NCI-H446 treated with DMSO at 0.1 percent for 48 hours (cell line): ENCODE measurements at regions not wholly inside any gene's neighbourhood (a gene's known extent, or its start where the extent isn't known, plus 50 kb on each side); places are given as distances from the start of the nearest gene placed in this dataset.
"Not testable (repeated sequence)": the region's sequence is repeated elsewhere in the genome, so short reads cannot be mapped to it uniquely, and the experiment has no call there.

Experiments
- DNase-seq: peaks from one replicate; lab custom pipeline; 2025; lab: John Stamatoyannopoulos, UW

DNA sequence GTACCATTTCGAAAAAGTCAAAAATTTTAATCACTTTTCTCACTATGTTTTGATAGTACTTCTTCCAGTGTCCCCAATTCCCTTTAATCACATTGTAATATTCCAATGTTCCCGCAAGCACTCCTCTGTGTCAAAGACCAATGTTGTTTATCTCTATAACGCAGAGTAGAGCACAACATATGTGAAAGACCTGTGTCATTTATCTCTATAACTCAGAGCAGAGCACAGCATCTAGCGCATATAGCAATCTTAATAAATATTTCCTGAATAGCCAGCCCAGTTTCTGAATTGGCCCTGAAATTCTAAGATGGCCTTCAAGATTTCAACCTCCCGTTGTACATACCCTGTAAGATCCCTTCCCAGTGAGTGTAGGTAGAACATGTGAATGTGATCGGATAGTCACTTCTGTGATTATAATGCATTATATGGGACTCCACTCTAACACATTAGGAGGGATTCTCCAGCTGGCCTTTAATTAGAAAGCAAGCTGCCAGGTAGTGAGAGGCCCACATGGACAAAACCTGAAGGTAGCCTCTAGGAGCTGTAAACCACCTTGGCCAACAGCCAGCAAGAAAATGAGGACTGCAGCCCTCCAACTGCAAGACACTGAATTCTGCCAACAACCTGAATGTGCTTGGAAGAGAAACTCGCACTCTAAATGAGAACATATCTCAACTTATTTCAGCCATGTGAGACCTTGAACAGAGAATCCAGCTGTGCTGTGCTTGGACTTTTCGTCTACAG lies 238.8 kb upstream of the SYT10 start:
- DNase-seq = no peak

GRCh38 chr12:33690562-33690961 lies 250.9 kb upstream of the SYT10 start:
- no peak for DNase-seq

DNA sequence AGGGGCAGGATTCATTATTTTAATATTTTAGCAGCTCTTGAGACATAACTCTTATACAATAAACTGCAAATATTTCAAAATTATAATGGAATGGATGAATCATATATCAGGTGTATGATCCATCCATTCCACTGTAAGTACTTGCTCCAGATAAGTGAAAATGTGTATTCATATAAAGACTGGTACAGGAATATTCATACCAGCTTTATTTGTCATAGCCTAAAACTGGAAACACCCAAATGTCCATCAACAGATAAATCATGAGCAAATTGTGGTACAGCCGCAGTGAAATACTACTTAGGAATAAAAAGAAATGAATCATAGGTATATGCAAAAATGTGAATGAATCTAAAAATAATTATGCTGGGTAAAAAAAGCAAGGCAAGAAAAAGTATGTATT lies 263.6 kb upstream of the SYT10 start:
- DNase-seq = no peak

DNA sequence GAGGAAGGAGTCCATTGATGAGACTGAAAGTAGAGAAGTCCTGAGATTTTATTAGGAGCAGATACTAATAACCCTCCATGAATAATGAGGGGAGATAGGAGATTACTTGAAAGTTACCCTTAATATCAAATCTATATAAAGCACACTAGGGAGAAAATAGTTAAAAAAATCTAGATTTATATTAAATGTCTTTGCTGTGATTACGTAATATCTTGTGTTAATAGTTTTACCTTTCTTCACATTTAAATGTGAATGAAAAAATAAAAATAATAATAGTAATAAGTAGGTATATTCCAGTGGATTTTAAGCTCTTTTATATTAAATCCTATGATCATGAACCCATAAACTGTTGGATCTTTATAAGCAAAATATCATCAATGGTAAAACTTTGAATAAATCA lies 267.3 kb upstream of the SYT10 start:
- DNase-seq = no peak

DNA sequence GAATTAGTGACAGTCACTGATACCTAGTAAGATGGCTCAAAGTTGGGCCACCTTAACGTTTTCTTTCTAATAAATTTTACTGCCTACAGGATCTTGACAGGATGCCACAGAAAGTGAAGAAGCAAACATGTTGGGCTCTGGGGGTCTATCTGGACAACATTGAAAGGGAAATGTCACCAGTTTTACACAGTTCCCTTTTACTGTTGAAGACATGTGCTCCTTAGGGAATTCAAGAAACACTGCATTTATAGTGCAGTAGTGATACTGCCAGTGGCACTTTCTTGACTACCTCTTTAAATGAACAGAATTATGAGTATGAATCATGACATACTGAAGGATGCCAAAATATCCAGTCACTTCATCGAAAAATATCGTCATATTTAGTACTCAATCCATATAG lies 269.3 kb upstream of the SYT10 start:
- DNase-seq = no peak

- DNase-seq = no peak
Observed at GRCh38 chr12:33710548-33710947, 270.9 kb upstream of the SYT10 start.

- DNase-seq = no peak
Observed at GRCh38 chr12:33718631-33719030, 279.0 kb upstream of the SYT10 start.

GRCh38 chr12:33721561-33721960 lies 281.9 kb upstream of the SYT10 start:
- no peak for DNase-seq

- peak; percentile 51 for DNase-seq
Observed at GRCh38 chr12:33724867-33725266, 285.2 kb upstream of the SYT10 start.

- DNase-seq = no peak
Observed at GRCh38 chr12:33734871-33735270, 287.4 kb upstream of the ALG10 start.

- peak; percentile 61 for DNase-seq
Observed at GRCh38 chr12:33752854-33753253, 269.4 kb upstream of the ALG10 start.

DNA sequence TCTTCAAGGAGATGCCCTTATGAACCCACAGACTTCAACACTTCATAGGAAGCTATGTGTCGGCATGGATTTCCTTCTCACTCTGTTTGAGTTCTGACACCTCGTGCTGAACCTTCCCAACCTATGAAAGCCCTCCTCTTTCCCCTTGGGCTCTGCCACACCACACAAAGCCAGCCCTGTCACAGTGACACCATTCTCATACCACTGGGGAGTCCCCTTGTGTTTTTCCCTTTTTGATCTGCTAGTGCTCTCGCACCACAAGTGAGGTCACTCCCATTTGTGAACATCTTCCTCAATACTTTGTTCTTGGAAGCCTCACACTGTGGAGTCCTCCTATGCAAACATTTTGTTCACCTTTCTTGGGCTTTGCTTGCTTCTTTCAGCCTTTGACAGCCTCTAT lies 264.6 kb upstream of the ALG10 start:
- no peak for DNase-seq

DNA sequence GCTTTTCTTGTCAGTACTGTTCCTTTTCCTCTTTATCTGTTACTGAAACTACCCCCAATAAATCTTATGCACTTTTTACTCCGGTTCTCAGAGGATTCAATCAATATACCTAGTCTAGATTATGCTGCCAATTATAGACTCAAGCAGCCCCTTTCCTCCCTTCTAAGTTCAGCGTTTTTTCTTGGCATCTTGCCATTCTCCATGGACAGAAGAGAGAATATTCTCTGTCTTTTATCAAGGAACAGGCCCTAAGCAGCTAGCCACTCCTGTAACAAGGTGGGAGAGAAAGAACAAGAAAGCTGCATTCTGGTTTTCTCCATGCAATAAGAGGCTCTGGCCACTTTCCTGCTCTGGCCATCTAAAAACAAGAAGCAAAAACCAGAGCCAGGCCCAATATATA lies 263.0 kb upstream of the ALG10 start:
- DNase-seq = no peak

- no peak for DNase-seq
Observed at GRCh38 chr12:33763331-33763730, 259.0 kb upstream of the ALG10 start.

DNA sequence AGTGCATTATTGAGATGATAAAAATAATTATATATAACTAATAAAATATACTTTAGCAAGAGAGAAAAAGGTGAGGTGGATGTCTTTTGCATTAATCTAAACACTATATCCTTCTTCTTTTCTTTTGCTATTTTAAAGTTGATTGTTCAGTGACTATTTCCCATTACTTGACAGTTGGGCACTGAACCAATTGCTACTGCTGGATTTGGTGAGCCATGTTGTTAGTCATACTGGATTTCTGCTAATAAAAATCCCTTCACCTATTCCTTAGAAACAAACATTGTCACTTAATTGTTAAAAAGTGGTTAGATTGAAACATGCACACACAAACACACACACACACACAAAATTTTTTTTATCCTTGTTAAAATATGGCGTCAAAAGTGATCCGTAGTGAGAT lies 251.6 kb upstream of the ALG10 start:
- no peak for DNase-seq

- no peak for DNase-seq
Observed at GRCh38 chr12:33771889-33772288, 250.4 kb upstream of the ALG10 start.

GRCh38 chr12:33773091-33773490 lies 249.2 kb upstream of the ALG10 start:
- DNase-seq = not testable (repeated sequence)

DNA sequence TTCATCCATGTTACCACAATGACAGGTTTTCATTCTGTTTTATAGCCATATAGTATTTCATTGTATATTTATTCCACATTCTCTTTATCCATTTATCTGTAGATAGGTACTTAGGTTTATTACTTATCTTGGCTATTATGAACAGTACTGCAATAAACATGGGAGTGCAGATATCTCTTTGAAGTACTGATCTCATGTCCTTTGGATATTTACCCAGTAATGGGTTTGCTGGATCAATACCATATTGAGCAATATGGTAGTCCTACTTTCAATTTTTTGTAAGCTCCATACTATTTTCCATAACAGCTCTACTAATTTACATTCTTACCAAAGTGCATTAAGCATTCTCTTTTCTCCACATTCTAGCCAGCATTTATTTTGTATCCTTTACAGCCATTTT lies 235.8 kb upstream of the ALG10 start:
- no peak for DNase-seq

DNA sequence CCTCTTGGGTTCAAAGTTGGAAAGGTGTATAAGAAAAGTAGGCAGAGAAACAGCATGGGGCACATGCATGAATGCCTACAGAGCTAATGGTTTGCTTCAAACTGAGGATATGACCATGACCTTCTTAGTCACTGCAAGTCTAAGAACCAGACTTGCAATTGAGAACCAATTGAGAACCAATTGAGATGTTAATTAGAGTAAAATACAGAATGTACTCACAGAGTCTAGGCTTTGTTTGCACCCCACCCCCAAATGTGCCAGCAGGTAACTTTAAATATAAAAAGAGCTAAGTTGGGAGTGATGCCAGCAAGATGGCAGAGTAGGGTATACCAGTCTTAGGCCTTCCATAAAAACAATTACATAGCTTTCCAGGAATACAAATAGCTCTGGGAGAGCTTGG lies 227.3 kb upstream of the ALG10 start:
- no peak for DNase-seq

DNA sequence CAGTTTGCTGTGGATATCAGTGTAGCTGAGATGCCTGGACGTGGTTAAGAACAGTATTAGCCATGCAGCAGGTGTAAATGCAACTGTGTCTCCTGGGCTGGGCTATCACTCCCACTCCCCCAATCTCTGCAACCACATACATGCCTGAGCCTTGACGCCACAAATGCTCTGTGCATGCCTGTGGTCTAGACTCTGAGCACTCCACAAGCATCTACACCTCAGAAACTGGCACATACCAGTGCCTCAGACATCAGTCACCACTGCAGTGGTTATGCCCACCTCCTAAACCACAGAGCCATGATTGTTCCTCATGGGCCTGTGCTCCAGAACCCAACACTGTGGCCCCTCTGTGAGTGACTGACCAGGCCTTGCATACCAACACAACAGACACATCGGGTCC lies 226.8 kb upstream of the ALG10 start:
- no peak for DNase-seq

DNA sequence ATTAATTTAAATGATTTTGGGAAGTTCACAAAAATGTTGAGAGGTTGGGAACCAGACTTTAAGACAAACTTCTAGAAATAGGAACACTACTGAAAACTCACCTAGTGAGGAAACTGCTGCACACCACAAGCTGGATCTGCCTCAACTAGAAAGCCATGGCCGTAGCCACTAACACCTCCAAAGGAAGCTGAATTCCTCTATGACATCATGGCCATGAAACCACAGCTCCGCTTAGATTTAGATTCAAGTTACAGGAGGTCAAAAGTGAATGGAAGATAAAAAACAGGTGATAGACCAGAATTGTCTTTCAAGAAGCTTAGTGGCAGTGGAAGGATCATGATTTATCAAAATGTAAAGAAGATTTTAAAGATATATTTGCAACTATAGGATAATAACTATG lies 208.8 kb upstream of the ALG10 start:
- no peak for DNase-seq

DNA sequence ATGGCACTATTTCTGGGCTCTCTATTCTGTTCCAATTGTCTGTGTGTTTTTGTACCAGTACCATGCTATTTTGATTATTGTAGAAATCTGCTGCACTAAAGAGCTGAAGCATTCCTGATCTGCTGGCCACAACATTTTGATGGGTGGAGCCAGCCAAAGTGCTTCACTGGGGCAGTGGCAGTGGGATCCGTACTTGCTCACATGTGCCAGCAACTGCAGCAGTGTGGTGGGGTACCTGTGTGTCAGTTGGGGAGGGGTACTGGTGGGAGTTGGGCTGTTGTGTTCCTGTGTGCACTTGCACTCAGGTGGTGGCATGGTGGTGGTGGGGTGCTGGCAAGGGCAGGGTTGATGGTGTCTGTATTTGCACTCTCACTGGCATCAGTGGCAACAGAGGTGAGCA lies 204.6 kb upstream of the ALG10 start:
- DNase-seq = no peak

GRCh38 chr12:33818313-33818712 lies 204.0 kb upstream of the ALG10 start:
- DNase-seq = no peak

DNA sequence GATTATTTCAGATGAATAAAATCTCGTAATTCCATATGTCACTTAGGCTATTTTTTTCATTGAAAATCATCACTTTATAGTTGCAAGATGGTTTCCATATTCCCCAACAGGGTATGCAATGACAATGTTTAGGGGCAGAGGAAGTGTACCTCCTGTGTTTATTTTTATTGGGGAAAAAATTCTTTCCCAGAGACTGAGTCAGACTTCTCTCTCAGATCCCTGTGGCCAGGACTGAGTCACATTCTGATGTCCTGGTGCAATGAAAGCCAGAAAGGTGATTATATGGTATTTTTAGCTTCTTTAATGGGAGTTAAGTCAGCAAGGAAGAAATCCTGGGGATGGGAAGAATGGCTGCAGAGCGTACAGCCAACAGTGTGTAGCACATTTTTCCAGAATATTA lies 196.9 kb upstream of the ALG10 start:
- no peak for DNase-seq
